EL (cell line): ENCODE measurements at regions not wholly inside any gene's neighbourhood (a gene's known extent, or its start where the extent isn't known, plus 50 kb on each side); places are given as distances from the start of the nearest gene placed in this dataset.
A peak's percentile ranks its signal among the peaks of the same experiment; 100 is the strongest.
"Not testable (repeated sequence)": the region's sequence is repeated elsewhere in the genome, so short reads cannot be mapped to it uniquely, and the experiment has no call there.

ENCODE experiments used
- DNase-seq: peaks from one replicate; pipeline ENCODE4 v3.0.0-alpha.2; 2016

DNA sequence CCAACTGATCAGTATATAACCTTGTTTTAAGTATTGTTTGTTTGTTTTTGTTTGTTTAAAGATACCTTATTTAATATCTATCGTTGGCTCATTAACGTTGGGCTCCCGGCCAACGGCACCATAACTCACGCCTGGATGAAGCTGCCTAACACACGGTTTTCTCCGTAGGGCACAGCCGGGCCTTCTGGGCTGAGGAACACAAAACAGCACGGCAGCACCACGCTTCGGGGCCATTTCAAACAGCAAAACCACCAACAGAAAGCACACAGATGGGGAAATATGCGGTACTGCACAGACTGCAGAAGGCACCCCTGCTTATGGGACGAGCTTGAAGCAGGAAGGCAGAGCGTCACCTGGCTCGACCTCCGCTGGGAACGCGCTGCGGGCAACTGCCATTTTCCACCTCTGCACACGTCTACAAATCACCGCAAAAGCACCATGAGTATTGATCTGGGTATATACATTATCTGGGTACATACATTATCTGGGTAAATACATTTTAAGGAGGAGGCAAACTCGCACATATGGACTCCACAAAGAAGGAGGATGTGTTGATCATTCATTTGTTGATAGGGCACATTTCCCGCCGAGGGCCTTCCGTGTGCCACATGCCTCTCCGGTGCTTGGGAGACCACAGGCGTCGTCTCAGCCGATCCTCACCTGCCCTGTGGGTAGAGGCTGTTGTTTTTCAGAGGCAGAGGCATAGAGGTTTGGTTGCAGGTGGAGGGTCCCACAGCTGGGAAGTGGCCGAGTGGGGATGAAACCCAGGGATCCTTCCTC, 123.7 kb upstream of the ATP2B2 start:
- no peak for DNase-seq

DNA sequence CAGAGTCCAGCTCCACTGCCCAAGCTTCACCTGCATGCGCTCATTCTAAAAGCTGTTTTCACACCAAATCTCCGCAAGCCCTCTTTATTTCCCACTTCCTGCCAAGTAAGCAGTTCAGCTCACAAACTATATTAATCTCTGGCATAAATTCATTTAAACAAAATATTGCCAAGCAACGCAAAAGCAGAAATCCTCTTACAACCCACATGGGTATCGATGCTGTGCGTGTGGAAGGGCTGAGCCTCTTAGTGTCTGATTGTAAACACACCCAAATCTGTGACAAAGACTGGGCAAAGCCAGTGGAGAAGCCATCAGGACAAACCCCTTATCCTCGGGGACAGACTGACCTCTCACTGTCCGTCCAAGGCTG, 124.3 kb upstream of the ATP2B2 start:
- no peak for DNase-seq

DNA sequence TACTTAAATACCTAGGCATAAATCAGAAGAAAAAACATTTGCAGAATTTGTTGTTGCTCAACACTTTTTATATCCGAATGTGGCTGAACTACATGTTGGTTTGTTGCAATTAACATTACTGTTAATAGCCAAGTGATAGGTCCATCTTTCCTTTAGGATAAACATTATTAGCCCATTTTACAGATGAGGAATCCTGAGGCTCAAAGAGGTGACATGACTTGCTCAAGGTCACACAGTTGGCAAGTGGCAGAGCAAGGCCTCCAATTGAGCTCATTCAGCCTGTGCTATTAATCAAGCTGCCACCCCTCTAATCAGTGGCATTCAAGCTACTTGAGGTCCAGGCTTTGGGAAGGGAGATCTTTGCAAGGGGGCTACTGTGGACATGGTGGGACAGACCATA, 125.8 kb upstream of the ATP2B2 start:
- DNase-seq: no peak

DNA sequence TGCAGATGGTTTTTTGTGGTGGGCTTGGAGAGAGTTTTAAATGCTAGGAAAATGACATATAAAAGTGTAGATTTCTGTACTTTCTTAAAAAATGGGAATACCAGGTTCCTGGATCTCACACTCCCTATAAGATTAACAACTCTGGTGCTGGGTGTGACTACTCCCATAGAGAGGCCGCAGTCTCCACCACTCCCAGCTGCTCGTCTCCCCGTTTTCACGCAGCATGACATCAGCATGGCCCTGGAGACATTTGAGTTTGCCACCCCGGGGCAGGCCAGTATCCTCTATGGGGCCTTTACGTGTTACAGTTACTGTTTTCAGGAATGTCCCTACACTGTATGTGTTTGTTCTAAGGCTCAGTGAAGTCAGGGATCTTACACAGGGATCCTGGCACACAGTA, 126.7 kb upstream of the ATP2B2 start:
- DNase-seq: no peak

DNA sequence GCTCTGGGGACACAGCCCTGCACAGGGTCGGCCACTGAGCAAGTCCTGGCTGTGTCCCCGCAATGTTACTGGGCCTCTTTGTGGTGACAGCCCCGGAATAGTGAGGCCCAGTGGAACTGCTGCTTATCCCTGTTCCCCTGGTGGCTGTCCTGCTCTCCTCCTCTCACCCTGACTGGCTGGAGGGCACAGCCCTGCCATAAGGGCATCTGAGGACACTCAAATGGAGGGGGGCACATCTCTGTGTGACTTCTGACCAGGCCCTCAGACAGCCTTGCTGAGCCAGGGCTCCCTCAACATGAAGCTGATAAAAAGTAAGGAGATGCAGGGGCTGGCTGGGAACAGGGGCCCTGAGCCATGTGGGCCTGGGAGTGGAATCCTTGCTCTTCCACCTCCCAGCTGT, 127.4 kb upstream of the ATP2B2 start:
- no peak for DNase-seq

DNA sequence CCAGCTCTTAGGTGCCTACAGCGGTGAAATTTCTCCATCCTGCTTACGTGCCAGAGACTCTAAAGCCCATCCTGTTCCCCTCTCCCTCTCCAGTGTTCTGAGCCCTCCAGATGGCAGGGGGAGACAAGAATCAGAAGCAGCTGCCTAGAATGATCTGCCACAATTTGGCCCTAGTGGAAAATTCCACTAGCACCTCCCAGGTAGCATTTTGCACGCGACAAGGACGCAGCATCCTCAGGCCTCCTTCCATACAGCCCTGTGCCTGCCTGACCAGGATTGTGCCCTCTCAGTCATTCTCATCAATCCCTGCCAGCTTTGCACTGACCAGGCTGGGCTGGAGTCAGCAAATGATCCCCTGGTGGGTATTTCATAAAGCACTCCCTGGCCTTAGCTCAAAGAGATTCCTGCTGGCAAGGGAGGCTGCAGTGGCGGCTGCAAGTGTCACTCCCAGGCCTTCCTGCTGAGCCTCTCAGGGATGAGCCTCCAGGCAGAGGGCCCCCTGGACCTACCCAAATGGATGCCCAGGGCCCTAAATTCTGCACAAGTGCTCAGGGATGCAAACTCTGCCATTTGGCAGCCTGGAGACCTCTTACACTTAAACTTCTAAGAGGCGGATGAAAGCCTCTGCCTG, 130.2 kb upstream of the ATP2B2 start:
- DNase-seq: no peak

DNA sequence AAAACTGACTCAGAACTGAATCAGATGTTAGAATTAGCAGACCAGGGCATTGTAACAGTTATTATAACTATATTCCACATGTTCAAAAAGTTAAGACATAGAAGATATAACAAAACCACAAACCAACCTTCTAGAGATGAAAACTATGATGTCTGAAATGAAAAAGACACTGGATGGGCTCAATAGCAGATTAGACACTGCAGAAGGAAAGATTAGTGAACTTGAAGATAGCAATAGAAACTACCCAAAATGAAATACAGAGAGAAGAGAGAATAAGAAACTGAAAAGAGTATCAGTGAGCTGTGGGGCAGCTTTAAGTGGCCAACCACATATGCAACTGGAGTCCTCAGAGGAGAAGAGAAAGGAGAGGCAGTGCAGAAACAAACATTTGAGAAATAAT, 132.0 kb upstream of the ATP2B2 start:
- no peak for DNase-seq

DNA sequence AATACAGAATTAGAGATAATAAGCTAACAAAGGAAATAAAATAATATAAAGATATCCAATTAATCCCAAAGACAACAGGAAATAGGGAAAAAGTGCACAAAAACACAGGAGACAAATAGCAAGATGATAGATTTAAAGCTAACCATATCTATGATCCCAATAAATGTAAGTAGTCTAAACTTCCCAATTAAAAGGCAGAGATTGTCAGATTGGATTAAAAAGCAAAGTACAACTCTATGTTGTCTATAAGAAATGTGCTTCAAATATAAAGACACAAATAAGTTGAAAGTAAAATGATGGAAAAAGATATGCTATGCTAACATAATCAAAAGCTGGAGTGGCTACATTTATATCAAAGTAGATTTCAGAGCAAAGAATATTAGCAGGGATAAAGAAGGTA, 133.1 kb upstream of the ATP2B2 start:
- no peak for DNase-seq

DNA sequence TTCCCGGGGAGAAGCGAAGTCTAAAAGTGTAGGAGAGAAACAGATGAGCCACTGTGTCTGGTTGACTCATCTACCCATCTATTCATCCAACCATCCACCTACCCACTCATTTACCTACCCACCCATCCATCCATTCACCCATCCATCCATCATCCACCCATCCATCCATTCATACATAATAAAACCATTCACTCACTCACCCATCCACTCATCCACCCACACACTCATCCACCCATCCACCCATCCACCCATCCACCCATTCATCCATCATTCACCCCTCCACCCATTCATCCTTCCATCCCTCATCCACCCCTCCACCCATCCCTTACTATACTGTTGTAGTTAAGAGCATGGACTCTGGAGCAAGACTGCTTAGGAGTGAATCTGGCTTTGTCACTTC, 136.4 kb upstream of the ATP2B2 start:
- DNase-seq: no peak

DNA sequence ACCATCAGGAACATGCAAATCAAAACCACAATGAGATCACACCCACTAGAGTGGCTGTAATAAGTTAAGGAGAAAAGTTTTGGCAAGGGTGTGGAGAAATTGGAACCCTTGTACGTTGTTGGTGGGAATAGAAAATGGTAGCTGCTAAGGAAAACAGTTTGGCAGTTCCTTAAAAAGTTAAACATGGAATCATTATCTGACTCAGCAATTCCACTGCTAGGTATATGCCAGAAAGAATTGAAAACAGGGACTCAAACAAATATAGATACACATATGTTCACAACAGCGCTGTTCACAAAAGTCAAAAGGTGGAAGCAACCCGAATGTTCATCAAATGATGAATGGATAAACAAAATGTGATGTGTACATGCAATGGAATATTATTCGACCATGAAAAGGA, 138.8 kb upstream of the ATP2B2 start:
- no peak for DNase-seq

DNA sequence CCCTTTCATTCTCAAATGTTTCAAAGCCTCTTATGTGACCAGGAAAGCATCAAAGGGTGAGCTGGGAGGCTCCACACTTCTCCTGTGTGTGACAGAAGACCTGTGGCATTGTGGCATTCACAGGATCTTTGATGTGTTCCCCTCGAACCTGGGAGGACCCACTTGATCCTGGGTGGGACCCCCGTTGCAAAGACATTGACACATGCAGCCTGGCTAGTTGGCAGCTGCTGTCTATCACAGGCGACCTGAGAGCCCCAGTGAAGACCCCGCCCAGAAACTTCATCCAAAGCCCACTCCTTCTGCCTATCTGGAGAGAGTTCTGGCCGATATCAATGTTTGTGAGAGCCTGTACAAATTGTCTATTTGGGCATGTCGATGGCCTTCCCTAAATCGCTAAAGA, 140.4 kb upstream of the ATP2B2 start:
- DNase-seq: no peak

DNA sequence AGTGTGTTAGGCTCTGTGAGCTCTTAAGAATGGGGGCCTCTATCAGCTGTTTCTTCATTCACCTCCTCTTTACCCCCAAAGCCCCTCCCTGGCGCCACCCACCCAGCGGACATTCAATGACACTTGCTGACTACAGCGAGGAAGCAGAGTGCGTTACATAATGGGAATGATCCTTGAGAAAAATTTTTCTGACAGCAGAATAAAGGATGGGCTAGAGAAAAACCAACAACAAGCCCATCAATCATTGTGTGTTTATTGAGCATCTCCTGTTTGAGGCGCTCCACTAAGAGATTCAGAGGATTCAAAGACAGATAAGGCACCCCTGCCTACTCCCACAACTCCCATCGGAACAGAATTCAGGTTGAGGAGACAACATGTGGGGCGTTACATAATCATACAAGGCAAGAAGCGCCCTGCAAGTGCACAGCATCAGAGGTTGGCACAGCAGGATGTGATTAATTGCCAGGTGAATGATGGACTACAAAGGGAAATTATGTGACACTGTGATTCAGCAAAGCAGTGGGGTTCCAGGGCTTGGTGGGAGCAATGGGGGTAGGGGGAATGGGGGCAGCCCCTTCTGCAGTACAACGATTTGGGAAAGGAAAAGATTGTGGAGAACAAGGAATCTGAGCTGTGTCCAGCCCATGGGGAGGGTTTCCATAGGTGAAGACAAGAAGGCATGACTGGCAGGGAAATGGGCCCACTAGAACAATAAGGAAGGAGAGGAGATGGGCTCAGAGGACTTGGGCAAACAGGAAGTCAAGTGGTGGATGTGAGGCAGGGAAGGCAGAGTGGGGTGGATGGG, 141.3 kb upstream of the ATP2B2 start:
- DNase-seq: no peak

DNA sequence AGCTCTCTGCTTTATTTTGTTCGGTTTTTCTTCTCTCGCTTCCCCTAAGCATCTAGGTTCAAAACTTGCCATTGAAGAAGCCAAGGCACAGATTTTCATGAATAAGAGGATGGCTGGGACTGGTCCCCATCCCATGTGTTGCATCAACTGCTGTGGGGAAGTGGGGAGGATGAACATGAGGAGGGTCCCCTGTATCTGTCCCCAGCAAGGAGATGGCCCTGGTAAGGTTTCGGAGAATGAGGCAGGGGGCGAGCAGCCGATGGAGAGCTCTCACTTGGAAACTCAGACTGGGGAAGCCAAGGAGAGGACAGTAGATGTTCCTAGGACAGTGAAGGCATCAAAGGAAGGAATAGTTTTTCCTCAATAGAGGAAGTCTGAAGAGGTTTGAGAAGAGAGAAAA, 142.0 kb upstream of the ATP2B2 start:
- DNase-seq: no peak

DNA sequence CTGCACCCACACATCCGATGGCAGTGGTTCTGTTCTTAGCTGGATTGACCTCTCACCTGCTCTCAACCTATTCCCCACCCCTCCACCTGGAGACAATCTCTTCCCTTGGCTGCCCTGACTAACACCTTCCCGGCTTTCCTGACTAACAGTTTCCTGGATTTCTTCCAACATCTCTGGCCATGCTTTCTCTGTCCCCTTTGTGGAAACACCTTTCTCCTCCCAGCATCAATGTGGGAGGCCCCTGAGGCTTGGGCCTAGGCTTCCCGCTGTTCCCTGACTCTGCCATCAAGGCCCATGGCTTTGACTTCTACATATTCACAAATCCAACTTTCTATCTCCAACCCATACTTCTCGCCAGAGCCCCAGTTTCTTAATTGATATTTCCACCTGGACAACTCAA, 142.8 kb upstream of the ATP2B2 start:
- DNase-seq: no peak

DNA sequence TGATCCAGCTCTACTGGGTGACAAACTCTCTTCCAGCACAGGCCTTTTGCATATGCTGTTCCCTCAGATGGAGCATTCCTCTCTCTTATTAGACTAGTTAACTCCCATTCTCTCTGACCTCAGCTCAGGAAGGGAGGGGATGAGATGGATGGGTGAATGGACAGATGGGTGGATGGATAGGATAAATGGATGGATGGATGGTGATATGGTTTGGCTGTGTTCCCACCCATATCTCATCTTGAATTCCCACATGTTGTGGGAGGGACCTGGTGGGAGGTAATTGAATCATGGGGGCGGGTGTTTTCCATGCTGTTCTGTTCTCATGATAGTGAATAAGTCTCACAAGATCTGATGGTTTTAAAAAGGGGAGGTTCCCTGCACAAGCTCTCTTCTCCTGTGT, 144.1 kb upstream of the ATP2B2 start:
- not testable (repeated sequence) for DNase-seq

DNA sequence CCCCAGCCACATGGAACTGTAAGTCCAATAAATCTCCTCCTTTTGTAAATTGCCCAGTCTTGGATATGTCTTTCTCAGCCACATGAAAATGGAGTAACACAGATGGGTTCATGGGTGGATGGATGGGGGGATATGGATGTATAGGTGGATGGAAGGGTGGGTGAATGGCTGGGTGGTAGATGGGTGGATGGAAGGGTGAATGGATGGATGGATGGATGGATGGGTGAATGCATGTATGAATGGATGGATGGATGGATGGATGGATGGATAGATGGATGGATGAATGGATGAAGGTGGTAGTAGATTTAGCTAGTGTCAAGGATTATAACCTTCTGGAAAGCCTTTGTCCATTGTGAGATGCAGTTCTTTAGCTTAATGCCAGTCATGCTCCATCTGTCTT, 146.1 kb upstream of the ATP2B2 start:
- DNase-seq: no peak

DNA sequence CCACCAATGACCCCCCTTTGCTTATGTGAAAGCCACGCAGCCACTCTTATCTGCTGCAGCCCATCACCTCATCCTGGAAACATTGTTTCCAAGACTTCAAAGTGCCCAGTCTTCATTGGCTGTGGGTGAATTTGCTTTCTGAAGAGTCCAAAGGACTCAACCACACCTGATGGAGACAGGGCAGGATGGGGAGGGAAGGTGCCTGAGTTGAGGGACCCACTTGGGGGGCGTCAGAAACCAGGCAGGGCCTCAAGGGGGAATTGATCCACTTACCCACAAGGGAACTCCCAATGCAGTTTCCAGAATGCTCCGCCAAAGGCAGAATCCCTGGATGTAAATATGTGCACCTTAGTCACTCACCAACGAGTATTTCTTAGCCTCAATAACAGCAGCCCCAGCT, 147.9 kb upstream of the ATP2B2 start:
- DNase-seq: no peak

DNA sequence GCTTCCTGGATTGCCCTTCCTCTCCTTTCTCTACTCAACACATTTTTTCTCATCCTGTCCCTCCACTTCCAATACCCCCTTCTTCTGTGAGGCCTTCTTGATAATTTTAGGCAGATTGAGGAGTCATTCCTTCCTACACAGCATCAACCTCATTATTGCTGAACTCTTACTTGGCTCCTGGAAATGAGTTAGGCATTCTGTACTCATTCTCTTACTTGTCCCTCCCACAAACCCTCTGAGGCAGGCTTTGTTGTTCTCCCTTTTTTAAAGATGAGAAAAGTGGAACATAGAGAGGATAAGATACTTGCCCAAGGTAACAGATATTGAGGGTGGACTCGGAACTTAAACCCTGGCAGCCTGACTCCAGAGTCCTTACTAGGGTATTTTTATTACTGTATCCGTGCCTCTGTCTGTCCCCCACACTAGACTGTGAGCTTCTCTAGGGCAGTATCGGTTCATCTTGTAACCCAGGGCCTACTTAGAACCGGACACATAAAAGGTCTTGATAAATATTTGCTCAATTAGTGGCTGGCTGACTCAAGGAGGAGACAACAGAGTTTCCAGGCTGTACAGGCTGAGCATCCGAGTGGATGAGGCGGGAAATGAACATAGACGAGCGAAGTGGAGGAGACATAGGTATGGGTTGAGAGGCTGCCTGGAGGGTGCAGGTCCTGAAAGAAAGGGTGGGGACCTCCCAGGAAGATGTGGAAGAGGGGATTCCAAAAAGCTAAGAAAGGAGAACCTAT, 148.7 kb upstream of the ATP2B2 start:
- no peak for DNase-seq

DNA sequence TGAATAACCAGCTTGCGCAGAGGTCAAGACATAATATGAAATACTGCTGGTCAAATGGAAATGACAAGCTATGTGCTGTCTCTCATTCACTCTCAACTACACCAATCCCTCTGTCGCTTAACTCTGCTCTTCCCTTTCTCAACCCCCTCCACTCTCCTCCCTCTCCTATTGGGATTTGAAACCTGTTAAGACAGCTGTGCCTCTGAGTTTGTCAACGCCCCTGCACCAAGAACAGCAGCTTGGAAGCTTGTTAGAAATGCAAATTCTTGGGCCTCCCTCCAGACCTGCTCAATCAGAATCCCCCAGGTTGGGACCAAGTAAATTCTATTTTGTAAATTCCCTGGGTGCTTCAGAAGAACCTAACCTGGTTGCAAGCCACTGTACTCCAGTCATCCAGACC, 149.7 kb upstream of the ATP2B2 start:
- no peak for DNase-seq

DNA sequence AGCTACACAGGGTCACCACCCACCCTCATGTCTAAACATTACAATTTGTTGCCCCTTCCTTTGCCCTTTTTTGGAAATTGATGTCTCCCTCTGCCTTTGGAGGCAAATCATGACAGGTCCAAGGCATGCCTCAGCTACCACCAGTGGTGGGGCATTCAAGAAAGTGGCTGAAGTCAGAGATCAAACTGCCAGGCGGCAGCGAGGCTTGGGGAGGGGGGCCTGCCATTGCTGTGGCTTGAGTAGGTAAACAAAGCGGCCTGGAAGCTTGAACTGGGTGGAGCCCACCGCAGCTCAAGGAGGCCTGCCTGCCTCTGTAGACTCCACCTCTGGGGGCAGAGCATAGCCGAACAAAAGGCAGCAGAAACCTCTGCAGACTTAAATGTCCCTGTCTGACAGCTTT, 152.0 kb upstream of the ATP2B2 start:
- DNase-seq: not testable (repeated sequence)

DNA sequence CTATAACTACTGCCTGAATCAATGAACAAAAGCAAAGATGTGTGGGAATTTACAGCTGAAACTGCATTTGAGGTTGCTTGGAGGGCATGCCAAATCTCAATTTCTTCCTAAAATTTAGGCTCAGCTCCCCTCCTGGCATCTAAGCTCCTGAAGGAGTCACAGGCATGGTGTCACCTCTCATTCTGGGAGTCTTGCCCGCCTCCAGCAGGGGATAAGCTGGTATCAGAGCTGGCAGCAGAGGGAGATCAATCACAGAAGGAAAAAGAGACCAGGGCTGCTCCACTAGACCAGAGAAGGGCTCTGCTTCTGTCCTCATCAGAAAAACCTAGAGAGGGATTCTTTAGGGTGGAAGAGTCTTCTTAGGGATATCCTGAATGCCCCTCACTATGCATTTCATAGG, 150.4 kb upstream of the SLC6A11 start:
- DNase-seq: no peak

DNA sequence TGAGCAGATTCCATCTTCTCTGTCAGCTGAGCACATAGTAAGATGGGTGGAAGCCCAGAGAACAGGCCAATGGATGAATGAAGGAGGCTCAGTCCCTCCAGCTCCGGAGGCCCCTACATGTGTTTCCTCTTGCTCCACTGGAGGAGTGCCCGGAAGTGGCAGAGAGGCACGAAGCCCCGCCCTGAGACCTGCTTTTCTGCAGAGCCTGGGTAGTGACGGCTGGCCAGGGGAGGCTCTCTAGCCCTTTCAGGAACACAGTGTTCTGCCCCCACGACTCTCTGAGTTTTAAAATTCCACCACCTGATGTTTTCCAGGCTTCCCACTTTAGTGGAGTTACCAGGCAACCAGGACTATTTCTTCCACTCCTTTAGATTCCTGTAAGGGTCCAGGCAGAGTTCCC, 149.4 kb upstream of the SLC6A11 start:
- peak; percentile 3 for DNase-seq

DNA sequence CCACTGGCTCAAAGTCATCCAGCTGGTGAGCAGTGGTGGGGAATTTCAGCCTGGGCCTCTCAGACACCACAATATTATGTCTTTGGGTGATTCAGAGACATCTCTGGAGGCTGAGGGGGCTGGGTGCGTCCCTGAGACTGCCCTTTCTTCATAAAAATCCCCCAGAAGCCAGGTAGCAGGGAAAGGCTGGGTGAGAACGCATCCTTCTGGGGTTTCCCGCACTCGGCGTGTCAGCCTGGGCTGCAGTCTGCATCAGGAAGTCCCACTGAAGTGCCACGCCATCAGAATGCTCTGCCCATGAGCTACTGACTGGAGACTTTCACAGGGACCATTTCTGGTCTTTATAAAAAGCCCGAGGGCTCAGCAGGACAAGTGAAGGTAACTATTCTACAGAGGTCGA, 148.8 kb upstream of the SLC6A11 start:
- DNase-seq: no peak
